PC-9 (cell line): ENCODE measurements at regions not wholly inside any gene's neighbourhood (a gene's known extent, or its start where the extent isn't known, plus 50 kb on each side); places are given as distances from the start of the nearest gene placed in this dataset.

Source experiments
- CTCF ChIP-seq: fragments of 200-600 bp; sonication (generic); conservative IDR thresholded peaks from 2 replicates; pipeline ENCODE4 v1.6.1; 2017; ENCODE audit warnings: mixed run types, antibody characterized with exemption, mild to moderate bottlenecking, moderate library complexity
- EZH2 ChIP-seq: fragments of 200-600 bp; sonication (generic); IDR thresholded peaks from 2 replicates; pipeline ENCODE4 v1.8.0; 2017; ENCODE audit warnings: antibody characterized with exemption, low read depth

GRCh38 chr5:15260356-15261268 lies 239.4 kb upstream of the FBXL7 start:
- TF ChIP-seq CTCF = no peak
- no peak for TF ChIP-seq EZH2
